CD1c-positive myeloid dendritic cell (primary cell): ENCODE measurements at regions not wholly inside any gene's neighbourhood (a gene's known extent, or its start where the extent isn't known, plus 50 kb on each side); places are given as distances from the start of the nearest gene placed in this dataset.

Experiments used
- DNase-seq: peaks from one replicate; pipeline ENCODE4 v3.0.0-alpha.2; 2016; ENCODE audit errors: extremely low spot score

DNA sequence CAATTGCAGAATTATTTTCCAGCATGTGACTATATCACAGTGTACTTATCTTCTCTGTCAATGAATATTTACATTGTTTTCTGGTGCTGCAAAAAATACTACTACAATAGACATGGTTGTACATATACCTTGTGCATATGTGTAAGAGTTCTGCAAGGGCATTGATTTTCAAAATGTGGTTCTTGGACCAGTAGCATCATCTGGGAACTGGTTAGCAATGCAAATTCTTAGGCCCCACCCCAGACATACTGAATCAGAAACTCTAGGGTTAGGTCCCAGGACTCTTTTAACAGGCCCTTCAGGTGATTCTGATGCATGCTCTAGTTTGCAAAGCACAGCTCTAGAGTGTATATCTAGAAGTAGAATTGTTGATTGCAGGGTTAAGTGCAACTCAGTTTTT, 292.3 kb downstream of the ZNF621 start:
- DNase-seq: no peak

DNA sequence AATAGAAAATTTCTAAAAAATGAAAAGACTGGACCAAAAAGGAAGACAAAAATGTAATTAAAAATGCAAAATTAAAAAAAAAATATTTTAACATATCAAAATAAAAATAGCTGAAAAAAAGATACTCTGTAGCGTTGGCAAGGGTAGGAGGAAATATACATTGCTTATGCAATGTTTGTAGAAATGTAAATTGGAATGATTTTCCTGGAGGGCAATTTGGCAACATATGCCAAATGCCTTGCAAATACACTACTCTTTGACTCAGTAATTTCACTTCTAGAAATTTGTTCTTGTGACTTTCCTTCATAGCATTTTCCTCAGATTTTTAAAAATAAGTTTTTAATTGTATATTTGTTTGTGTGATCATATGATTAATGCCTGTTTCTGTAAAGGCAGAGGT, 296.6 kb downstream of the ZNF621 start:
- DNase-seq: no peak

DNA sequence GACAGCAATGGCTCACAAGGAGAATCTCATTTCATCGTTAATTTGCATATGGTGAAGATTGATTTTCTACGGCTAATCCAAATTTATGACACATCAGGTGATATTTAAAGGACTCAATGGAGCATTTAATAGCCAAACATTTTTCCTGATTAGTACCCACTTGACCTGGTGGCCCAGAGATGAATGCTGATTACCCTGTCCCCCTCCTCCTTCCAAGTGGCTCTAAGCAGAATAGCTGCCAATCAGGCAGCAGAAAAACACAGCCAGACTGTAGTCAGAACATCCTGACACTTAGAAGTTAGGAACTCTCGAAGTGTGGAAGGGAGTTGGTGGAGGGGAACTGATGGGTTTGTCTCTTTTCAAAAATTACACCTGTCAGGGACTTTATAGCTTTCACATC, 302.5 kb downstream of the ZNF621 start:
- DNase-seq: no peak

DNA sequence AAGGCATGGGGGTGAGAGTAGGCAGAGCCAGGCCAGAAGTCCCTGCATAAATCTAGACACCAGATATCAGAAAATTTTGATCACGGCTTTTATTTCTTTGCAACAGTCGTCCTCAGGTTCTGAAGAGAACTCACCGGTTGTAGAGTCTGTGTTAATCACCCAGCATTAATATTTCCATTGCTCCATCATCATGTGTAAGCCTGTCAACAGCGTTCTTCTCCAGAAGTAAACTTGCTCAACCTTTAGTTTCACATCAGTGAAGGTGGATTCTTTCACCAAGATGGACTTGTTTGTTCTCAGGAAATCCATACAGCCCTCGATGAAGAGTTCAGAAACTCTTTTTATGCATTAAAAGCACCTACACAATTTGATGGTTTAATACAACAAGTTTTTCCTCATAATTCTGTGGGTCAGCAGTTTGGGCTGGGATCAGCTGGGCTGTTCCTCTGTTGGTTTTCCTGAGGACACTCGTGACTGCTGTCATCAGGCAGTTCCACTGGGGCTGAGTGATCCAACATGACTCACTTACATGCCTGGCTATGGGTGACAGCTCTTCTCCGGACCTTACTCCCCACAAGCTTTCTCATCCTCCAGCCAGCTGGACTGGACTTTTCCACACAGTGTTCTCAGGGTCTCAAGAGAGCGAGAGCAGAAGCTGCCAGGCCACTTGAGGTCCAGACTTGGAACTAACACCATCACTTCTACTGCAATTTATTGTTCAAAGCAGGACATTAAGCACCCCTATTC, 303.4 kb downstream of the ZNF621 start:
- peak; percentile 3 for DNase-seq

DNA sequence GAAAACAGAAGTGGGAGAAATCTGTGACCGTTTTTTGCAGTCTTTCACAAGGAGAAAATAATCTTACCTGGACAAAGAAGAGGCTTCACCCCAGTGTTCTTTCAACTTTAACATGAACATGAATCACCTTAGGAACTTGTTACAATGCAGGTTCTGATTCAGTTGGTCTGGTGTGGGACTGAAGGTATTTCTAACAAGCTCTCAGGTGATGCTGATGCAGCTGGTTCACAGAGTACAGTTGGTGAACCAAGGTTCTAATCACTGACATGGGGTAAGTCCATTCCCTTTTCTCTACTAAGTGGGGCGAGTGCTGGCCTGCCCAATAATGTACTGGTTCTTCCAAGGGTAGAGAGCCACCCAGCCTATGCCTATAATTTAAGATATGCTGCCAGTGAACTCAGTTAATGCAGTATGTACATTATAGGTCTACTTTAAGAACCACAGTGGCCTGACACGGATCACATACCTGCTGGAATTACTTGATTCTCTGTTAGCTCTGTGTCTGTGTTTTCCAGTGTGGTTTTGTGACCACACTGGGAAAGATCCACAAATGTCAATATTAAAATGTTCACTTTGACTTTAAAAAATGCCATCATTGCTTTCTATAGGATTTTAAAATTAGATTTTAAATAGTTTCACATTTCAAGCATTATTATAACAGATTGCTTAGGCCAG, 304.1 kb downstream of the ZNF621 start:
- no peak for DNase-seq

DNA sequence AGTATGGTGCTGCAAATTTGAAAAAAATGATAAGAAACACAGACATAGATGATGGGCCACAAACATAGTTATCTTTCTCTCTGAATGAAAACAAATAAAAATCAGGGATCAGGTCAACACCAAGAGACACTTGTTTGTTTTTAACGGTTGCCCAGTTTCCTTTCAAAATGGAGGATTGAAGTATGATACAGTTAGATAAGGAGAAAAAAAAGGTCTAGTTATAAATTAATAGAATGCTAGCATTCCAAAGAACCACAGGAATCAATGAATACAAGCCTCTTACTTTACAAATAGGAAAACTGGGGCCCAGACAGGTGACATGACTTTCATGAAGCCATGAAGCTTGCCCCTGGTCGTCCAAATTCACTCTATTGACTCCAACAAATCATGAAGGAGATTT, 305.1 kb downstream of the ZNF621 start:
- DNase-seq: no peak

DNA sequence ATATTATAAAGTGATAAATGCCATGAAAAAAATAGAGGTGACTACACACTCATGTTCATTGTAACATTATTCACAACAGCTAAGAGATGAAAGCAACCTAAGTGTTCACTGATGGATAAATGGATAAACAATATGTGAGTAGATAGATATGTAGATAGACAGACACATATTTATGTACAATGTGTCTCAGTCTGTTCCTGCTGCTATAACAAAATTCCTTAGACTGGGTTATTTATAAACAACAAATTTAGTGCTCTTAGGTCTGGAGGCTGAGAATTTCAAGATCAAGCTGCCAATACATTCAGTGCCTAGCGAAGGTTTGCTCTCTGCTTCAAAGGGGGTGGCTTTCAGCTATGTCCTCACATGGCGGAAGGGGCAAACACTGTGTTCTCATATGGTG, 312.5 kb downstream of the ZNF621 start:
- no peak for DNase-seq

DNA sequence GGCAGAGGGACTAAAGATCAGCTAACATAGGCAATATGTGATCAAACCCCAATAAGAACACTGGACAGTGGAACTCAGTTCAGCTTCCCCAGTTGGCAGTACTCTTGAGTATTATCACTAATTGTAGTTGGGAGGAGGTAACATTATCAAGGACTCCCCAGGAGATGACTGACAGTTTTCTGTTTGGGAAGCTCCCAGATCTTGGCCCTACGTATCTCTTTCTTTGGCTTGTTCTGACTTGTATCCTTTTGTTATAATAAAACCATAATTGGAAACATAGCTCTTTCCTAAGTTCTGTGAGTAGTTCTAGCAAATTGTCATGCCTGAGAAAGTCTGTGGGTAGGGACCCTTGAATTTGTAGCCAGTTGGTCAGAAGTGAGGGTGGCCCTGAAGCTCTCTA, 316.4 kb downstream of the ZNF621 start:
- DNase-seq: no peak

DNA sequence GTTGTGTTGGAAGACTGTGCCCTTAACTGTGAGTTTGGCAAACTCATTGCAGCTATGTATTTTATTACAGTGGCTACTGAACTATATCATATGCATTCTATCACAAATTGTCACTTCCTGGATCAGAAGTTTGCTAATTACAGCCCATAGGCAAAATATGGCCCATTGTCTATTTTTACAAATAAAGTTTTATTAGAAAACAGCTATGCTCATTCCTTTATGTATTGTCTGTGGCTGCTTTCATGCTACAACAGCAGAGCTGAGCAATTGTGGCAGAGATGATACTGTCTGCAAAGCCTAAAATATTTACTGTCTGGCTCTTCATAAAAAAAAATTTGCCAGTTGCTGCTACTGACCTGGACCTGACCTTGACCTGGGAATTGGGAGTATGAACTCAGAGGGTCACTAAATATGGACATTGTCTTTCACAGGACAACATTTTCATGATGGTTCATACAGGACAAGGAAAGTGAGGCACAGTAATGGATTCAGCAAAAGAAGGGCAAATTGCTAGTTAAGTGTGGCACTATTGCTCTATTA, 316.9 kb downstream of the ZNF621 start:
- no peak for DNase-seq

DNA sequence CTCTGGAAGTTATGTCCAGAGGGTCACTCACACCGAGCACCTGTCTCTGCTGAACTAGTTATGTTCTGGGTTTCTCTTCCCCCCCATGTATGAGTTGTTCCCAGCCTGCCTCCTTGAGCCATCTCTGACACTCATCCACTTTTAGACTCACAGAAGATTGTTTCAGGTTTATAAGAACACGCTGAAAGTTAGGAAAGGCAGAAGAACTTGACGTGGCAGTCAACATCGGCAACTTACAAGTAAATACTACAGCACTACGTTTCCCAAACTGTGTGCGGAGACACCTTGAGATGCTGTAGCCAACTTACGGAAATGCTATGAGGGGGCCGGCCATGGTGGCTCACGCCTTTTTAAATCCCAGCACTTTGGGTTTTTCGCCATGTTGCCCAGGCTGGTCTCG, 318.0 kb downstream of the ZNF621 start:
- DNase-seq: no peak

DNA sequence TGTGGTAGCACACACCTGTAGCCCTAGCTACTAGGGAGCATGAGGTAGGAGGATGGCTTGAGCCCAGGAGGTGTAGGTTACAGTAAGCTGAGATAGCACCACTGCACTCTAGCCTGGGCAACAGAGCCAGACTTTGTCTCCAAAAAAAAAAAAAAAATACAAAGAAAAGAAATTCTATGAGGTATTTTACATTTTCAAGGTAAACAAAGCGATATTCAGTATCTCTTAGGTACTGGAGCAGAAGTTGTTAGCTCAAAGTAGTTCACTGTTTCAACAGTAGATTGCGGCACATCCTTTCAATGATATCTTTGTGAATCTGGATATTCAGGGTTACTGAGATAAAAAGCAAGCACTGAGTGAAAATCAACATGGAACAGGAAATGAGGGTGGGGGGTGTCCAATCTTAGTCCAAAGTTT, 318.5 kb downstream of the ZNF621 start:
- DNase-seq: no peak

DNA sequence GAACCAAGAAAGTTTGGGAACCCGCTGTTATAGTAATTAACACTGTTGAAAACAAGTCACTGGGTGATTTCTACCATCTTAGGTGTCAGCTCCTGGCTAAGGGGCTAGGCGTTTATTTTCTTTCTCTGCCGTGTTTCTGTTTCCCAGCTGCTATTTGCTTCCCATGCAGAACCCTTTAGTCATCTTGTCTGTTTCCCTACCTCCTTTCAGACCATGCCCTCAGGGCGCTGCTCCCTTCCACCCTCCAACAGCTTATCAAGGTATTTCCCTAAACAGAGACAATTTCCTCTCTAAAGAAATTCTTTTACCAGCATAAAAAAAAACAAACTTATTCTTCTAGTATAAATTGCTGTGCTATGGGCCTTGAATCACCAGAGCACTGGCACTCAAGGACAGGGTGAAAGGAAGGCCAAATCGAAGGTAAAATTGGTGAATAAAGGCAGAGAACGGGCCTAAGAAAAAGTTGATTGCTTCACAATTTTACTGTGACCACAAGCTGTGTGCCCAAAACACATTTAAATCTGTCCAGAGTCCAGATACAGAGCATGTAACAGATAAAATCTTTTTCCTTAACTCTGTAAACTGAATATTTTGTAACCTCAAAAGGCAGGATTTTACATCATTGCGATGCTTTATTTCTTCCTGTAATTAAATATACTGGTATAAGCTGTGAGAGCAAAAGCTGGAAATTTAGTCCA, 319.2 kb downstream of the ZNF621 start:
- DNase-seq: no peak

DNA sequence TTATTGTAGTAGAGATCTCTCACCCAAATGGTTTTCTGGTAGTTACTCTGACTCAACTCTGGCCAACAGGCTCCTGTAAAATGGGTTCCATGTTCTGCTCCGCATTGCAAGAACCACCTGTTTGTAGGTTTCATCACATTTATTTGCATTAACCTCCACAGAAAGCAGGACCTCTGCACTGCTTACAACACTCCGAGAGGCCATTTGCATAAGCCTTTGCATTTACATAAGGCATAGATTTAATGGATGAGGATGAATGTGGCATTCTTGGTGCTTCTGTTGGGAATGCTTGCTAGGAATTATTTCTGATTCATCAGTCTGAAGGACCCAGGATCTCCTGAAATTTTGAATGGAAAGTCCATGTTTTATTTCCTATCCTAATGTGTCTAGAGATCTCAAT, 320.1 kb downstream of the ZNF621 start:
- DNase-seq: no peak

DNA sequence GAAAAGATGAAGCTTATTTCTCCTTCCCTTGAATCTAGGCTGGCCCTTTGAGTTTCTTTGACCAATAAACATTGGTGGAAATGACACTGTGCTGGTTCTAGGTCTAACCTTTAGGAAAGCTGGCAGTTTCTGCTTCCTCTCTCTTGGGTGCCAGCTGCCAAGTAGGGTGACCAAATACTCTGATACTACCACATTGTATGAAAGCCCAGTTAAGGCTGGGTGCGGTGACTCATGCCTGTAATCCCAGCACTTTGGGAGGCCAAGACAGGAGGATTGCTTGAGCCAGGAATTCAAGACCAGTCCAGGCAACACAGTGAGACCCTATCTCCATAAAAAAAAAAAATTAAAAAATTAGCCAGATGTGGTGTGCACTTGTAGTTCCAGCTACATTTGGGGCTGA, 320.7 kb downstream of the ZNF621 start:
- no peak for DNase-seq

DNA sequence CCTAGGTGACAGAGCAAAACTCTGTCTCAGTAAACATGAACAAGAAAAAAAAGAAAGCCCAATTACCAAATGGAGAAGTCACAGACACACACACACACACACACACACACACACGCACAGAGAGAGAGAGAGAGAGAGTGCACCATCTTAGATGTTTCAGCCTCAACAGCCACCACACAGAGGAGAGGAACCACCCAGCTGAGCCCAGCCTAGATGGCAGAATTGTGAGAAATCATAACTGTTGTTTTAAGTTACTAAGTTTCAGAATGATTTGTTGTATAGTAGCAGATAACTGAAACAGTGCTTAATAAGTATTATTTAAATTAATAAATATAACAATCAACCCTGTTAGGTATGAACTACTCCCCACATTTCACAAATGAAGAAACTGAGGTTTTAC, 321.2 kb downstream of the ZNF621 start:
- DNase-seq: no peak

DNA sequence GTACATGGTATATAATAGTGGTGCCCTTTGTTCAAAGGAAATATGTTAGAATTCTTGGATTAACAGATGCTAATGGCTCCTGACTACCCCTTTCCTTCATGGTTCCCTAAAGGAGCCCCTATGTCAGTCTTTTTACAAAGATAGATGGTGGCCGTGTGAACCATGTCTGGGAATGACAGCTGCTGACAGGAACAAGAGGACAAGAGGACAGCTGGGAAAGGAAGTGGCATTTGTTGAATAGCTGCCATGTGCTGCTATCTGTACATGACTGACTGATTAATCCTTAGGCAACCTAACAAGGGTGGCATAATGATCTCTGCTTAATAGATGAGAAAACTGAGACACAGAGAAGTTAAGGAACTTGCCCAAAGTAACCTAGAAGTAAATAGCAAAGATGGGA, 321.7 kb downstream of the ZNF621 start:
- no peak for DNase-seq

DNA sequence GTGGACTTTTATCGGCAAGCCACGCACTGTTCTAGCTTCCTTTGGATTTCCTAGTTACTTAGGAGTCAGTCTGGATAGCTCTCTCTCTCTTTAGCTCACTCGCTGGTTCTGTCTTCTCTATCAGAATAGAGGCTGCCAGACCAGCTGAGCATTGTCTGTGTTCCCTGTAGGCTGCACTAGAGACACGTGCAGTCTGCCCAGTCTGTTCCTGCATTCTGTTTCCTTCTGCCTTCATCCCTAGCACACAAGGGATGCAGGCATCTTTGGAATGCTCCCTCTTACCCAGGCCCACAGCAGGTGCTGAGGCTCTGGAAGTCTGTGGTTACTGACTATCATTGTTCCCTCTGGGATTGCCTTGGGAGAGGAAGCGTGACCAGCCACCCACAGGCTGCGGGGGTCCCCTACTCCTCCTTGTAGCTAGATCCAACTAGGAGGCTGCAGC, 322.8 kb downstream of the ZNF621 start:
- DNase-seq: no peak

DNA sequence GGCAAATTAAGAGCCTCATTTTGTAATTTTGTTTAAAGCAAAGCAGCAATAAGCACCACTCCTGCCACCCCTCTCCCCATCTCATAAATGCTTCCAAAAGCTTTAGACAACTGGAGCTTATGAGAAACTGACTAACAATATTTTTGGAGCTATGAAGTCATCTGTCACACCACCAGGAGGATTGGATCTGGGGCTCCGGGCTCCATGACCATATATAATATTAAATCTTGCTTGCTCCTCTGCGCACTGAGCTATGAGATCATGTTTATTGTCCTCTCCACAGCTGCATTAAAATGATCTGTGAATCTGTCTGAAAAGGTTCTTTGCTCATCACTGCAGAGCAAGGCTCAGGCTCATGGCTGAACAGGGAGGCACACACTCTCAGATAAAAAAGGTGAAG, 323.7 kb downstream of the ZNF621 start:
- no peak for DNase-seq

DNA sequence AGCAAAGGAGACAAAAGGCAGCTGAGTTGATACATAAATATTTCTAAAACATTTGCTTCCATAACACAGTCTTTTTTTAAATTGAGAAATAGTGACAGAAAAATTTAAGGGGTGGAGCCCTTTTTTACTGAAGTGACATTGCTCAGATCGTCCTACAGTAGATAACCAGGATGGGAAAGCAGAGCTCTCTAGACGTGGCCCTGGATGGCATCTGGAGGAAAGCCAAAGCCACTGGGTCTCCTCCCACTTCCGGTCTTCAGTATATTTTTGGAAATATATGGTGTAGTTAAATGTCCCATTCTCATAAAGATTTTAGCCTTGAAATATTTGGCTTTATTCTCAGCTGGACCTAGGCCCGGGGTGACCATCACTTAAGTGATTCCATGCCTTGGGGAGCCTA, 326.1 kb downstream of the ZNF621 start:
- no peak for DNase-seq

DNA sequence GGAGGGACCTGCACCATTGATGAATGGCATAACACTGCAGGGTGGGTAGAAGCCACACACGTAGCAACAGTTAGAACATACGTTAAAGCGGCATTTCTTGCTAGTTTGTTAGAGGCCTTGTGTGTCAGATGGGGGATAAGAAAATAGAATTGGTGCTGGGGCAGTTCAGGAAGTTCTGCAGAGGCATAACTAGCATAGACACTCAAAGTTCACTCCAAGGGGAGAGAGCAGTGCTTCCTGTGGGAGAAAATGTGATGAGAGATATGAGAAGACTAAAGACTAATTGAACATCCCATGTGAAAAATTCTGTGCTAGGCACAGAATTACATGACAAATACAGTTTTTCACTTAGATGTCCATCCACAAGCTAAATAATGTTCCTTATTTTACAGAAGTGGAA, 327.1 kb downstream of the ZNF621 start:
- DNase-seq: no peak

DNA sequence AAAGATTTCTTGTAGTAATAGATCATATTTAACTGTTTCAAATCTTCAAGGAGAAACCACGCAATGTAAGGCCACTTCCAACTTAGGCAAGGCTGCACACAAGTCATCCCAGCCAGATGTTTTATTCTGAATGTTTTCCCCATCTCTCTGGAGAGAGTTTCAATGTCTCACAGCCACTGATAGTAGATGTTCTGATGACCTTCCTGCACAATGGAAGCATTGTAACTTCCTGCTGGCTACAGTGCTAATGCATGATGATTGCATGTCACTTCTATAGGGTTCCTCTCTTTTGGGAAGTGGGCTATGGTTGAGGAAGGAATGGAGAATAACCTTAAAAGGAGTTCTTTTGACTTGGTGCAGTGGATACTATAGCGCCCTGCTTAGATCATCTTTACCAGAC, 328.0 kb downstream of the ZNF621 start:
- DNase-seq: no peak

DNA sequence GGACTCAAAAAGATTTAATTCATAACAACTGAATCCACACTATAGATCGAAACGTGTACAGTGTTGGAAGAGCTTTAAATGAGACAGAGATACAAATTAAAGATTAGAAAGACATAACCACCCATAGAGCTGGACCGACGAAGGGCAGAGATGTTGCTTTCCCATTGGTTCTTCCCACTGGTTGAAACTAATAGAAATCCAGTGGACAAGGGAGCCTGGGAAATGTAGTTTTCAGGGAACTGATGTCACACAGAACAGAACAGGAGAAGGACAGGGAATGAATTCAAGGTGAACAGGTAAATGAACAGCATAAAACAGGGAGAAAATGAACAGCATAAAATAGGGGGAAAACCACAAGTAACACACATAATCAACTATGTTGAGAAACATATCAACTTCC, 328.7 kb downstream of the ZNF621 start:
- DNase-seq: no peak

DNA sequence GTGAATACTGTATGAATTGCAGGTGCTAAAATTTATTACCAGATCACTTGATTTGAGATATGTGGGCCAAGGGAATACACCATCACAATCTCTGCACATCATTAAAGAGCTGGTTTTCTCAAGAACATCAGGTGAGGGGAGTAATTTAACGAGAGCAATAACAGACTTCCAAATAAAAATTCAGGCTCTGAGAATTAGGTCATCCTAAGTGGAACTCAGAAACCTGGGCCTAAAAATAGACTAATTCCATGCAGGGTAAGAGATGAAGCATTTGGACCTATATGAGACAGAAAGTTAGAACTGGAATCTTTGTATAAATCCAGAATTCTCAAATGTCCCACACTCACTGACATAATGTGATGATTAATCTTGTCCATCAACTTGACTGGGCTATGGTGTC, 331.1 kb downstream of the ZNF621 start:
- no peak for DNase-seq
